Breast epithelium (tissue), 4 donors: ENCODE measurements at regions not wholly inside any gene's neighbourhood (a gene's known extent, or its start where the extent isn't known, plus 50 kb on each side); places are given as distances from the start of the nearest gene placed in this dataset.

Source experiments
- DNase-seq, 2 donors: peaks; one replicate each; pipeline ENCODE4 v3.0.0-alpha.2; 2019; ENCODE audit warnings: low spot score in 2 of 2
- H3K27ac ChIP-seq, 2 donors: fragments of 200-600 bp; sonication (generic) in 1 of 2; one replicate each; pipeline ENCODE4 v1.5.1; 2016 to 2019; ENCODE audit warnings: mild to moderate bottlenecking in 1 of 2
- H3K27me3 ChIP-seq, 2 donors: fragments of 200-600 bp; sonication (generic) in 1 of 2; one replicate each; pipeline versions ENCODE4 v1.5.1 to v1.6.0; 2017 to 2019; ENCODE audit warnings: control low read depth in 1 of 2, mild to moderate bottlenecking in 1 of 2
- H3K36me3 ChIP-seq: fragments of 200-600 bp; one replicate; pipeline ENCODE4 v1.5.1; 2019
- H3K4me1 ChIP-seq, 2 donors: fragments of 200-600 bp; sonication (generic); one replicate each; pipeline ENCODE4 v1.5.1; 2016 to 2019; ENCODE audit warnings: control low read depth in 1 of 2
- H3K4me3 ChIP-seq, 3 donors: fragments of 200-600 bp; sonication (generic); 1 replicate in 2 of 3; 2 replicates in 1 of 3; pipeline ENCODE4 v1.5.1; 2016 to 2019; ENCODE audit warnings: mild to moderate bottlenecking in 3 of 3, moderate library complexity in 2 of 3
- H3K9me3 ChIP-seq, 2 donors: fragments of 200-600 bp; sonication (generic) in 1 of 2; one replicate each; pipeline ENCODE4 v1.5.1; 2016 to 2019; ENCODE audit warnings: control low read depth in 1 of 2
- CTCF ChIP-seq, 3 donors: fragments of 450-650 bp; IDR thresholded peaks; one replicate each; pipeline ENCODE4 v1.5.1; 2016 to 2017; ENCODE audit warnings: antibody characterized with exemption in 3 of 3, mild to moderate bottlenecking in 3 of 3, moderate library complexity in 3 of 3
- POLR2A ChIP-seq: fragments of 450-650 bp; IDR thresholded peaks from one replicate; pipeline ENCODE4 v1.6.1; 2016; ENCODE audit warnings: antibody characterized with exemption, mild to moderate bottlenecking, moderate library complexity
- POLR2AphosphoS5 ChIP-seq, 3 donors: sonication (generic); formaldehyde crosslinking; IDR thresholded peaks; one replicate each; pipeline ENCODE4 v1.6.1; 2017; ENCODE audit warnings: antibody characterized with exemption in 3 of 3
- intact Hi-C: fragments of 100-400 bp; cut with DNase I; formaldehyde crosslinking; loops from one replicate; pipeline ENCODE4 v1.15.1; 2023; ENCODE audit warnings: low total_unique reads

GRCh38 chr18:56200381-56200911 lies 437.9 kb downstream of the TXNL1 start:
- no peaks in the 10 kb centered on the region for H3K27me3 ChIP-seq
- TF ChIP-seq POLR2A (no peak), POLR2AphosphoS5 (IDR thresholded peaks at IDR 0.05) (no peak)
- no peak overlapping the region for H3K4me3 ChIP-seq
- no peaks in the 10 kb centered on the region for H3K36me3 ChIP-seq
- peak overlapping the region in 1 of 2 donors; percentile 44 for H3K27ac ChIP-seq
- intact Hi-C loops: loop anchor here (5.0 kb wide), 1 partner anchor 1128 kb away; no protein-coding TSS in a partner anchor
- no peak for DNase-seq
- no peaks in the 10 kb centered on the region for H3K4me1 ChIP-seq
- H3K9me3 ChIP-seq: peaks cover 0 to 10% of the 10 kb centered on the region in 2 donors

DNA sequence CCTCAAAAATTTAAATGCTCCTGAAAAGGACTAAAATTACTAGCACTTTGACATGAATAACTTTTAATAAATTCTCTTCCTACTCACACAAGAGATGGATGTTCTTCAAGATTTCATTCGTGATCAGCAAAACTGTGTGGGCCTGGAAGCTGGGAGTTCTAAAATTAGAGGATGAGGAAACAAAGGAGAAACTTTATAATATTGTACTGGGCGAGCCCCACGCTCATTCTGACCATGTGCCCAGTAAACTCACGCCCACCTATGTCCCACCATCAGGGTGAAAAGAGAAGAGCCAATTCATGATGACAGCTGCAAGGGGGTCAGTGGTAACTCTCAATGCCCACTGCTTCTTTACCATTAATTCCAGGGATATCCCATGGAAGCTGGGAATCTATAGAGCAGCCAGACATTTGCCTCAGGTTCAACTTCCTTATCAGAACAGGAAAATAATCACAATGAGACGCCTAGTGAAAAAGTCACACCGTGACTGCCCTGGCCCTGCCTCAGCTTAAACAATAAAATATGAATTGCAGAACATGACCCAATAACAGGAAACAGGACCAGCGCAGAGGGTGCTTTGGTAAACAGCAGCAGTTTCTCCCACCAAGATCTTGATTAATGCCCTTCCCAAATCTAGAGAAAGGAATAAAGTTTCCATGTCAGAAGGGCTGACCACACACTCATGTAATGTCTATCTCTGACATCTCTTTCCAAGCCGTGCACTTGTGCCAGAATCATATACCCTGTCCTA lies 438.6 kb downstream of the TXNL1 start:
- intact Hi-C loops: loop anchor here (5.0 kb wide), 1 partner anchor 1127 kb away; no protein-coding TSS in a partner anchor
- H3K27me3 ChIP-seq: no peaks in the 10 kb centered on the region
- no peak overlapping the region for H3K4me3 ChIP-seq
- no peak for TF ChIP-seq POLR2A
- TF ChIP-seq CTCF (IDR thresholded peaks at IDR 0.05): no peak
- no peak for TF ChIP-seq POLR2AphosphoS5 (IDR thresholded peaks at IDR 0.05)
- no peaks in the 10 kb centered on the region for H3K4me1 ChIP-seq
- no peak for DNase-seq
- no peaks in the 10 kb centered on the region for H3K36me3 ChIP-seq
- H3K9me3 ChIP-seq: peaks cover 0 to 10% of the 10 kb centered on the region in 2 donors
- H3K27ac ChIP-seq: peak overlapping the region; percentile 41 to 44

DNA sequence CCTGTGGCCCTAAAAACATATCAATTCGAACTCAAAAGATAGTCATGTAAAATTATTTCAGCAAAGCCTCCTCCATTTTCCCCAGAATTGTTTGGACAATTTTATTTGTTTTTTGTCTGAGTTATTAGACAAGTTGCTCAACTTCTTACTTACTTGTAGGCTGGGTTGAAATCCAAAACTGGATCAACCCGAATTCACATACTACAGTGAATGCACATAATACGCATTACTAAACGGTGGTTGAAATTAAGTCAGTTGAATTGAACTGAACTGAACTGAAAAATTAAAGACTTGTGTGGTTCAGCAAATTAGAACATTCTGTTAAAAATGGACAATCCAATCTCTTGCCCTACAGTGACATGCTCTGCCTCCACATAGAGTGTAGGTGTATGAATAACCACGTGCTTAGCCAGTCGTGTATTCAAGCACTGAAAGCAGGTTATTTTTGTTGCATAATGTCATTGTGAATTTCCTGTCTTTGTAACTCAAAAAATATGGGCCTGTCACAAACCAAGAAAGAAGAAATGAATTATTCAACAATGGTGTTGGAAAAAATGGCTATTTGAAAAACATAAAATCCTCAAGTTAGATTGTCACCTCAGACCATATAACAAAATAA lies 441.0 kb downstream of the TXNL1 start:
- intact Hi-C loops: no loop called here
- TF ChIP-seq POLR2A (no peak), CTCF (IDR thresholded peaks at IDR 0.05) (no peak), POLR2AphosphoS5 (IDR thresholded peaks at IDR 0.05) (no peak)
- Histone ChIP-seq H3K9me3 (no peaks in the 10 kb centered on the region), H3K27me3 (no peaks in the 10 kb centered on the region), H3K4me1 (no peaks in the 10 kb centered on the region), H3K4me3 (no peak overlapping the region), H3K36me3 (no peaks in the 10 kb centered on the region), H3K27ac (no peak overlapping the region)
- no peak for DNase-seq

DNA sequence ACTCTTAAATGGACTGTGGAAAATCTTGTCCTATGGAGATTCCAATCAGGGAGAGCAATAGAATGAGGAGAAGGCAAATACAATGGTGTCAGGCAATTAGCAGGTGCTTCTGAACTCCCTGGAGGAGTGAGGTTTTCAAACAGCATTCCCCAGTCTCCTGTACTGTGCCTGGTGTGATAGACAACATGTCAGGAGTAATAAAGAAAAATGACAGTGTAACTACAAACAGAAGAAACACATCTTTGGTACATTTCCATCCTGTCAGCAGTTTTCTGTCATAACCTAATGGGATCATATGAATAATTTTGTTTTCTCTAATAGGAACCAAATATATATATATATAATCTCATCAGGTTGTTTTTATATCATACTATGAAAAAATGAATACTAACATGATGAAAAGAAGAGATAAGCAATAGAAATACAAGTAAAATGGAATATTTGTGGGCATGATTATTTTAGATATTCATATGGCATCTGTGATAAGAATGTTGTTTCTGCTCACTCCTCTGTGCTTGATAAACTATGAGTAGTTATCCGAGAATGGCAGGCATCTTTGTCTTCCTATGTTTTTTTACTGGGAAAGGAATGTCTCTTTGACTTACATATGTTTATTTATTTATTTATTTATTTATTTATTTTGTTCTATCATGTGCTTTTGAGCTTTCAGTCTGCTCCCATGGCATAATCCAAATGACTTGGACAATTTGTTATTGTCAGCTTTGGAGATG lies 441.7 kb downstream of the TXNL1 start:
- no peak for DNase-seq
- TF ChIP-seq POLR2AphosphoS5 (IDR thresholded peaks at IDR 0.05) (no peak), CTCF (IDR thresholded peaks at IDR 0.05) (no peak), POLR2A (no peak)
- H3K27me3 ChIP-seq: no peaks in the 10 kb centered on the region
- intact Hi-C loops: no loop called here
- no peak overlapping the region for H3K27ac ChIP-seq
- H3K9me3 ChIP-seq: no peaks in the 10 kb centered on the region
- no peaks in the 10 kb centered on the region for H3K4me1 ChIP-seq
- H3K4me3 ChIP-seq: no peak overlapping the region
- no peaks in the 10 kb centered on the region for H3K36me3 ChIP-seq

- no peak for TF ChIP-seq CTCF (IDR thresholded peaks at IDR 0.05)
- TF ChIP-seq POLR2AphosphoS5 (IDR thresholded peaks at IDR 0.05): no peak
- TF ChIP-seq POLR2A: no peak
- no peaks in the 10 kb centered on the region for H3K36me3 ChIP-seq
- no peak overlapping the region for H3K4me3 ChIP-seq
- H3K9me3 ChIP-seq: no peaks in the 10 kb centered on the region
- H3K27me3 ChIP-seq: no peaks in the 10 kb centered on the region
- H3K4me1 ChIP-seq: no peaks in the 10 kb centered on the region
- intact Hi-C loops: no loop called here
- DNase-seq: no peak
- H3K27ac ChIP-seq: no peak overlapping the region
Measured at GRCh38 chr18:56191334-56191733, 447.1 kb downstream of the TXNL1 start.
